B cell (primary cell): ENCODE measurements at regions not wholly inside any gene's neighbourhood (a gene's known extent, or its start where the extent isn't known, plus 50 kb on each side); places are given as distances from the start of the nearest gene placed in this dataset.
"Not testable (repeated sequence)": the region's sequence is repeated elsewhere in the genome, so short reads cannot be mapped to it uniquely, and the experiment has no call there.

ENCODE experiments used
- CTCF ChIP-seq: fragments of 200-600 bp; IDR thresholded peaks from one replicate; pipeline ENCODE4 v1.8.0; 2022; ENCODE audit warnings: antibody characterized with exemption, mild to moderate bottlenecking
- EZH2 ChIP-seq: IDR thresholded peaks from 2 replicates; pipeline ENCODE4 v1.6.1; 2012; ENCODE audit warnings: borderline replicate concordance, low read depth, mild to moderate bottlenecking, moderate library complexity, low read length; ENCODE audit not compliant: insufficient read depth, poor library complexity, severe bottlenecking

DNA sequence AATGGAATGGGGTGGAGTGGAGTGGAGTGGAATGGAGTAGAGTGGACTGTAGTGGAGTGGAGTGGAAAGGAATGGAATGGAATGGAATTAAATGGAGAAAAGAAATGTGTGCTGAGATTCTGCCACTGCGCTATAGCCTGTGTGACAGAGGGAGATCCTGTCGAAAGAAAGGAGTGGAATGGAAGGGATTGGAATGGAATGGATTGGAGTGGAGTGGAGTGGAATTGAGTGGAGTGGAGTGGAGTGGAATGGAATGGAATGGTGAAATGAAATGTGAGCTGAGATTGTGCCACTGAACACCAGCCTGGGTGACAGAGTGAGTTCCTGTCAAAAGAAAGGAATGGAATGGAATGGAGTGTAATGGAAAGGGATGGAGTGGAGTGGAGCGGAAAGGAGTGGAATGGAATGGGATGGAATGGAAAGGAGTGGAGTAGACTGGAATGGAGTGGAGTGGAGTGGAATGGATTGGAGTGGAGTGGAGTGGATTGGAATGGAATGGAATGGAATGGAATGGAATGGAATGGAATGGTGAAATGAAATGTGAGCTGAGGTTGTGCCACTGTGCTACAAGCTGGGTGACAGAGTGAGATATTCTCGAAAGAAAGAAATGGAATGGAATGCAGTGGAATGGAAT, 603.3 kb downstream of the TP53TG3F start:
- not testable (repeated sequence) for TF ChIP-seq CTCF, EZH2
